Left kidney (tissue), 1 donor: ENCODE measurements at regions not wholly inside any gene's neighbourhood (a gene's known extent, or its start where the extent isn't known, plus 50 kb on each side); places are given as distances from the start of the nearest gene placed in this dataset.
"Not testable (repeated sequence)": the region's sequence is repeated elsewhere in the genome, so short reads cannot be mapped to it uniquely, and the experiment has no call there.

Experiments used
- DNase-seq: peaks from one replicate; pipeline ENCODE4 v3.0.0-alpha.2; 2013

DNA sequence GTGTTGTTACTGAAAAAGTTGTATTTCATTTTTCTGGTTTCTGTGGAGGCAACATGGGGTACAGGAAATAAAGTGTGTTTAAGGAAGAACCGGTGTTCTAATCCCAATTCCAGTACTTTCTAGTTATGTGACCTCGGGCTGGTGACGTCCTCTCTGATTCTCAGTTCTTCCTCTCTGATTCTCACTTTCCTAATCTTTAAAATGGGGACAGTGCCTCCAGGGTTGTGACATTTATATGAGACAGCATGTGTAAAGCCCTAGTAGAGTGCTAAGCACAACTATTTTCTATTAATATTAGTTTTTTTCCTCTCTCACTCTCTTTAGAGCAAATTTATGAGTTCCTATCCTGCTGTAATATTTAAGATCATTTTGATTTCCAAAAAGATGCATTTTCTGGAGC, 50.9 kb upstream of the PTPDC1 start:
- DNase-seq, result no peak

GRCh38 chr9:94031946-94032345, 52.3 kb upstream of the PTPDC1 start:
- no peak for DNase-seq

DNA sequence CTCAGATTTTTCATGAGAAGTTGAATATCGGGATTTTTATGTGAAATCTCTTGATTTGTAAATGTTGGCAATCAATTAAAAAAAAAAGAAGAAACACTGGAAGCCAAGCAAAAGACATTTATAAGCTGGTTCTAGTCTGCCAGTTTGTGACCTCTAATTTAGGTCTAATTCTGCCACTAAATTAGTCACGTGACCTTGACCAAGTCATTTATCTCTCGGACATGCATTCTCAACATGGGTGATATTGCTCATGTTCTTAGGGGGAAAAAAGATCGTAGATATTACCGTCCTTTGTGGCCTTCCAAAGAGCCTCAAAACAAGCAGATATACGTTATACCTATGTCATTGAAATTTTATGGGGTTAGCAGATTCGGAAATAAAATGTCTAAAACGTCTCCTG, 52.9 kb upstream of the PTPDC1 start:
- no peak for DNase-seq

- peak; percentile 89 for DNase-seq
Observed at GRCh38 chr9:94030318-94031179, 53.7 kb upstream of the PTPDC1 start.

- no peak for DNase-seq
Observed at GRCh38 chr9:94029932-94030317, 54.3 kb upstream of the PTPDC1 start.

DNA sequence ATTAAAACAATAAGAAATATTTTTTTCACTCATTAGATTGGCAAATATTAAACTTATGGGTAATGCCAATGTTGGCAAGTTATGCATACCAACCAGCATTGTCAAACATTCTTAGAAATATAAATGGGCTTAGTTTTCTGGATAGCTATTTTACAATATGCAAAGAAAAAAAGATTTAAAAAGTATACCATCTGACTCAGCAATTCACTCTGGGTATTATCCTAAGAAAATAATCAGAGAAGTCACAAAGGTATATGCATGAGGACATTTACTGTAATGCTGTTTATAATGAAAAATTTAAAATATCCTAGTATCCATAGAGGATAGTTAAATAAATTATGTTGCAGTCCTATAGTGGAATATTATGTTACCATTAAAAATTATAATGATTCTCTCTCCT, 57.4 kb upstream of the PTPDC1 start:
- DNase-seq, result no peak

GRCh38 chr9:94022476-94022875, 61.8 kb upstream of the PTPDC1 start:
- DNase-seq, result not testable (repeated sequence)

DNA sequence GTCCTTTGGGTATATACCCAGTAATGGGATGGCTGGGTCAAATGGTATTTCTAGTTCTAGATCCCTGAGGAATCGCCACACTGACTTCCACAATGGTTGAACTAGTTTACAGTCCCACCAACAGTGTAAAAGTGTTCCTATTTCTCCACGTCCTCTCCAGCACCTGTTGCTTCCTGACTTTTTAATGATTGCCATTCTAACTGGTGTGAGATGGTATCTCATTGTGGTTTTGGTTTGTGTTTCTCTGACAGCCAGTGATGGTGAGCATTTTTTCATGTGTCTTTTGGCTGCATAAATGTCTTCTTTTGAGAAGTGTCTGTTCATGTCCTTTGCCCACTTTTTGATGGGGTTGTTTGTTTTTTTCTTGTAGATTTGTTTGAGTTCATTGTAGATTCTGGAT, 63.4 kb upstream of the PTPDC1 start:
- DNase-seq, result not testable (repeated sequence)

DNA sequence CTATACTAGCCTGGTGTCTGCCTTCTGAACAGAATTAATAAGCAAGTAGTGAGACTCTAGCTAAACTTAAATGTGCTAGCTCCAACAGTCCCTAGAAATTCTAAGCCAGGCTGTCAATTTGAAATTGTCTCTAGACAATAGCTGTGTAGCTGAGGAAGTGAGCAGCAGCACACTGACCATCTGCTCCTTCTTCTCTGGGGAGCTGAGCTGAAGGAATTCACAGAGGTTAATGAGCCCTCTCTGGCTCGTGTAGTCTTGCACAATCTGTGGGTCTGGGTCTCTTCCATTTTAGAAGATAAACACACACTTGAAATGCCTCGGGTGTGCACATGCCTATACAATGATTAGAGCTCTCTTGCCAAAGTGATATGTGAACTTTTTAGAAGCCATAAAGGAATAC, 63.5 kb upstream of the BARX1 start:
- no peak for DNase-seq

DNA sequence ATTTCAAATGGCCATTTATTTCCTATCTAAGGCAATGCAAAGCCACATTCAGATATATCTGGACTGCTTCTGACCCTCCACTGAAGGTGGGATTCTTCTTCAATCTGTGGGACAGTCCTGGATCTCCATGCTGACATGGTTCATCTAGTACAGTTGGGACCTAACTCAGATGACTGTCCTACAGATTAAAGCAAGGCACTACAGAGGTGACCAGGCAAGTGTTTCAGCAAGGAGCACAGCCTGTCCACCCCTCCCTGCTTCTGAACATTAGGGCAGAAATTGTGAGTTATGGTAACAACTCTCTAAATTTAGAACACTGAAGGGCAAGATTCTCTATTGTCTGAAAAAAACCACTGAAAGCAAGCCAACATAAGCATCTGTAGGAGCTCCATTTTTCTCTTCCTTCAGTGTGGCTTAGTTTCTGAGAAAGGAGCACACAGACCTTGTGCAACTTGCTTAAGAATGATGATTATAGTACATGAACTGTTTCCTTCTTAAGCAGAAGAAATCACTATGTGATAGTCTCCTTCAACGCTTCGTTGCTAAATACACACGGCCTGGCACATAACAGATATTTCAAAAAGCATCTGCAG, 62.9 kb upstream of the BARX1 start:
- DNase-seq, result no peak

DNA sequence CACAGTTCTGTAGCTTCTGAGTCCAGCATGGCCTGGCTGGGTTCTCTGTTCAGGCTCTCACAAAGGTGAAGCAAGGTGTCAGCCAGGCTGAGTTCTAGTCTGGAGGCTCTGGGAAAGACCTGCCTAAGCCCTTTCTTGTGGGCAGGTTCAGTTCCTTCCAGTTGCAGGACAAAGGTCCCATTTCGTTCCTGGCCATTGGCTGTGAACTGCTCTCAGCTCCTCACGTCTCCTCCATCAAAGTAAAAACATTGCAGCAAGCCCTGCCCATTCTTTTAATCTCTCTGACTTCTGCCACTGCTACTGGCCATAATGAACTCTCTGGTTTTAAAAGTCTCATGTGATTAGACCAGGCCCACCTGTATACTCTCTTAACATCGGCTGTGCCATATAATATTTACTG, 61.6 kb upstream of the BARX1 start:
- no peak for DNase-seq

DNA sequence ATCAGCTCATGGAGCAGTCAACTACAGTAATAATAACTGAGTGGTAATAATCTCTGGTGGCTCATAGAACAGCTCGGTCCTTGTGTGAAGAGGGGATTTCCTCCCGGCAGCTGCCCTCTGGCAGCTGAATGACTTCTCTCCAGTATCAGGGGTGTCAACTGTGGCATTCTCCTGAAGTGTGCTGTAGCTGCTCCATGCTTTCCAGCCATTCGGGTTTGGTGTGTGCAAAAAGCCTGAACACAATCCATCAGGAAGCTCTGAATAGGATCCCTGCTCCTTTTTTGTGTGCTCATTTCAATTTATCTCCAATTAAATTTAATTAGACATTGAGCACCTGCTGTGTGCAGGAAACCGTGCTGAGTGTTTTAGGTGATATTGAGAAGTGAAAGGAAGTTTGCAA, 59.8 kb upstream of the BARX1 start:
- DNase-seq, result no peak

GRCh38 chr9:94014066-94014654, 59.0 kb upstream of the BARX1 start:
- DNase-seq, result no peak

DNA sequence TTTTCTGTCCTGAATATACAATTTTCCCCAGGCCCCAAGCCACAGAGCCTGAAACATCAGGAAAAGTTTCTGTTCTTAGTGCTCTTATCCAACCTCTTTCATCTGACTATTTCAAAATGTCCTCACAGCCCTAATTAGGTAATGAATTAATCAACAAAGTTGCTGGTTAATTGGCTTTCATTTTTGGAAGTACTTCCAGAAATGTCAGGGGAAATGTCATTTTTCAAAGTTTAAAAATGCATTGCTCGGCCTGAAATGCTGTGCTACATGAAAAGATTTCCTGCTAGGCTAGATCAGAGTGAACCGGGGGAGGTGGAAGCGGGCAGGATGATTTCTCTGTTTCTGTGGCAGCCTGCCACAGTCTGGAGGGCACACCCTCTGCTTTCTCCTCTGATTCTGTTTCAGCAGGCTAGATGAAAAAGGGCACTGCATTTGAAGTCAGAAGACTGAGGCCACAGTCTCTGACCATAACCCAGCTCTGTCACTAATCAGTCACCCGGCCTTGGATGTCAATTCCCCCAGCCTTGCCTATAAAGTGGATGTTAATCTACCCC, 55.9 kb upstream of the BARX1 start:
- no peak for DNase-seq

DNA sequence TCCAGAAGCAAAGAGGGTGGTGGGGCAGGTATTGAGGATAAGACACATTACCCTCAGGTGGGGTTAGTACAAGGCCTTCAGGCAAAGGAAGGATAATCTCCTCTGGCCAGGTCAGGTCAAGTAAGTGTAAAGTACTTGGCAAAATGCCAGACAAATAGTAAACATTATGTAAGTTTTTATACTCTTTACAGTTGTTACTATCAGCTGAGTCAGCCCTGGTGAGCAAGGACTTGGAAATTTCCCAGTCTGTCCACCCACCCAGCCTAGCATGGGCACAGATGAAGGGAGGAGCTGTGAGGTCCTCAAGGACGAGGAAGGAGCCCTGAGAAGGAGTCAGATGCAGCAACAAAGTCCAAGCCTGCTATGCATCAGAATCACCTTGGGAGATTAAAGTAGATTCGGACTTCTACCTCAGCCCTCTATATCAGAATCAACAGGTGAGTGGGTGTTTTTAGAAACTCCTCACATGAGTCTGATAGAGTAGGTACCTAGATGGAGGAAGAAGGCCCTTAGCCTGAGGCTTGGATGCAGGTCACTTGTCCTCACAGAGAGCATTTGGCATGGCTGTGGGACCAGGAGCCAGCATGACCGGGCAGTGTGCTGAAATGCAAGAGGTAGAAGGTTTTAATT, 50.2 kb upstream of the BARX1 start:
- DNase-seq, result no peak
